ENCODE measurements at regions not wholly inside any gene's neighbourhood (a gene's known extent, or its start where the extent isn't known, plus 50 kb on each side); places are given as distances from the start of the nearest gene placed in this dataset.

DNA sequence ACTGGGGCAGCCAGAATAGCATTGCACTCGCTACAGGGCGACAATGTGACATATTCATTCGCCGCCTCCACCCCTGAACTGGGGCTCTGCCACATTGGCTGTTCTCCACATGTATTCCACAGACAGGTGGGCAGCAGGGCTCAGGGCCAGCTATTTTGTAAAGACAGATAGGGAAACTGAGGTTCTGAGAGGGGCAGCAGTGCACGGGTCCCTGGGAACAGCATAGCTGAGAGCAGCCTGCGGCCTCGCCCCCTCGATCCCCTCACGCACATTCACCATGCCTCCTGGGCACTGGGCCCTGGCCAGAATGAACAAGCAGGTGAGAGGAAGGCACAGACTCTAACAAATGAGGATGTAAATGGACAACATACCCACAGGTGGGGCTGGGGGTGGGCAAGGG lies 75.0 kb upstream of the SPATA12 start:
- Histone ChIP-seq H3K27ac (no peak overlapping the region), H3K27me3 (ENCODE audit: insufficient read depth, low read depth, severe bottlenecking) (no peaks in the 10 kb centered on the region)
- TF ChIP-seq, protein P1, sequence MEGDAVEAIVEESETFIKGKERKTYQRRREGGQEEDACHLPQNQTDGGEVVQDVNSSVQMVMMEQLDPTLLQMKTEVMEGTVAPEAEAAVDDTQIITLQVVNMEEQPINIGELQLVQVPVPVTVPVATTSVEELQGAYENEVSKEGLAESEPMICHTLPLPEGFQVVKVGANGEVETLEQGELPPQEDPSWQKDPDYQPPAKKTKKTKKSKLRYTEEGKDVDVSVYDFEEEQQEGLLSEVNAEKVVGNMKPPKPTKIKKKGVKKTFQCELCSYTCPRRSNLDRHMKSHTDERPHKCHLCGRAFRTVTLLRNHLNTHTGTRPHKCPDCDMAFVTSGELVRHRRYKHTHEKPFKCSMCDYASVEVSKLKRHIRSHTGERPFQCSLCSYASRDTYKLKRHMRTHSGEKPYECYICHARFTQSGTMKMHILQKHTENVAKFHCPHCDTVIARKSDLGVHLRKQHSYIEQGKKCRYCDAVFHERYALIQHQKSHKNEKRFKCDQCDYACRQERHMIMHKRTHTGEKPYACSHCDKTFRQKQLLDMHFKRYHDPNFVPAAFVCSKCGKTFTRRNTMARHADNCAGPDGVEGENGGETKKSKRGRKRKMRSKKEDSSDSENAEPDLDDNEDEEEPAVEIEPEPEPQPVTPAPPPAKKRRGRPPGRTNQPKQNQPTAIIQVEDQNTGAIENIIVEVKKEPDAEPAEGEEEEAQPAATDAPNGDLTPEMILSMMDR (IDR thresholded peaks at IDR 0.05; ENCODE audit: low read depth, low read length): no peak

GRCh38 chr3:56983427-56983826 lies 77.0 kb upstream of the SPATA12 start:
- Histone ChIP-seq H3K4me3 (ENCODE audit: low read depth, low read length) (no peak overlapping the region), H3K27me3 (ENCODE audit: insufficient read depth, low read depth, severe bottlenecking) (no peaks in the 10 kb centered on the region), H3K36me3 (no peaks in the 10 kb centered on the region), H3K27ac (no peak overlapping the region), H3K9me3 (ENCODE audit: severe bottlenecking) (no peaks in the 10 kb centered on the region)
- TF ChIP-seq, protein P1 (IDR thresholded peaks at IDR 0.05; ENCODE audit: low read depth, low read length): no peak
- no peak for DNase-seq

More for the DNA sequence above, 75.0 kb upstream of the SPATA12 start:
- Histone ChIP-seq H3K9me3 (ENCODE audit: severe bottlenecking) (no peaks in the 10 kb centered on the region), H3K36me3 (no peaks in the 10 kb centered on the region), H3K4me3 (ENCODE audit: low read depth, low read length) (no peak overlapping the region)
- no peak for DNase-seq

- Histone ChIP-seq H3K27me3 (ENCODE audit: insufficient read depth, low read depth, severe bottlenecking) (no peaks in the 10 kb centered on the region), H3K27ac (no peak overlapping the region), H3K36me3 (no peaks in the 10 kb centered on the region), H3K4me3 (ENCODE audit: low read depth, low read length) (no peak overlapping the region), H3K9me3 (ENCODE audit: severe bottlenecking) (no peaks in the 10 kb centered on the region)
- DNase-seq: no peak
- TF ChIP-seq, protein P1 (IDR thresholded peaks at IDR 0.05; ENCODE audit: low read depth, low read length): no peak
These were observed 78.8 kb upstream of the SPATA12 start for GRCh38 chr3:56981445-56982230.

DNA sequence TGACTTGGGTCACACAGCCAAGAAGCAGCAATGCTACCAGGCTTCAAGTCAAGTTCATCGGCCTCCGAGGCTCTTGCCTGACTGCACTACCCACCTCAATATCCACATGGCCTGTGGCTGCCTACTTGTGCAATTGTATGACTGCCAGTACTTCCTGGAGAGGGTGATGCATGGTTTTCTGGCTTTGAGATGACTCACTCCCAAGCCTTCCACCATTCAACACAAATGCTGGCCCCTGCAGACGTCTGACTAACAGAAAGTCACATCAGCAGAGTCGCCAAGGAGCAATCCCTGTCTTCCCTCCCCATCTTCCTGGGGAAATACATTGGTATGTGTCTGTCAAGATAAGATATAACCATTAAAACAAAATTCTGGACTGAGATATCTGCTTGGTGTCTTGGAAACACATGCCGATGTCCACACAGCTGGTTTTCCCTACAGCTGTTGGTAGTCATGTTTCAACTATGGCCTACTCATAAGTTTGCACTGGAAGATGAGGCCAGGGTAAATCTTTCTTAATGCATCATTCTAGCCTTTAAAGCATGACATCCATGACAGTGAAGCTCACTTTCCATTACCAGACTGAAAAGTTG lies 79.6 kb upstream of the SPATA12 start:
- H3K27me3 ChIP-seq (ENCODE audit: insufficient read depth, low read depth, severe bottlenecking): no peaks in the 10 kb centered on the region
- no peak overlapping the region for H3K27ac ChIP-seq
- TF ChIP-seq, protein P1 (IDR thresholded peaks at IDR 0.05; ENCODE audit: low read depth, low read length): no peak
- DNase-seq: no peak
- no peaks in the 10 kb centered on the region for H3K9me3 ChIP-seq (ENCODE audit: severe bottlenecking)
- no peaks in the 10 kb centered on the region for H3K36me3 ChIP-seq
- H3K4me3 ChIP-seq (ENCODE audit: low read depth, low read length): no peak overlapping the region

DNA sequence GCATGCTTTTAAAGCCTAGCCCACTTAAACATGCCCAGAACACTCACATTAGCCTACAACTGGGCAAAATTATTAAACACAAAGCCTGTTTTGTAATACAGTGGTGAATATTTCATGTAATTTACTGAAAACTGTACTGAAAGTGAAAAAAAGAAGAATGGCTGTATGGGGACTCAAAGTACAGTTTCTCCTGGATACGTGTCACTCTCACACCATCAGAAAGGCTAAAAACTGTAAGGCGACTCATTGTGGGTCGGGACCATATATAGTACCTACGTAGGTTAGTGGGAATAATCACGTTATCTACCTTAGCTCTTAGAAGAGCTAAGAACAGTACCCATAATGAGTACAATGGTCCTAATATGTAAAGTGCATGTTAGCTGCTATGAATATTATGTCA lies 80.2 kb upstream of the SPATA12 start:
- H3K9me3 ChIP-seq (ENCODE audit: severe bottlenecking): no peaks in the 10 kb centered on the region
- no peaks in the 10 kb centered on the region for H3K27me3 ChIP-seq (ENCODE audit: insufficient read depth, low read depth, severe bottlenecking)
- no peak for DNase-seq
- no peak overlapping the region for H3K27ac ChIP-seq
- no peaks in the 10 kb centered on the region for H3K36me3 ChIP-seq
- H3K4me3 ChIP-seq (ENCODE audit: low read depth, low read length): no peak overlapping the region
- TF ChIP-seq, protein P1 (IDR thresholded peaks at IDR 0.05; ENCODE audit: low read depth, low read length): no peak
